SK-N-SH (cell line): ENCODE measurements at regions not wholly inside any gene's neighbourhood (a gene's known extent, or its start where the extent isn't known, plus 50 kb on each side); places are given as distances from the start of the nearest gene placed in this dataset.

Experiments
- CTCF ChIA-PET: fragments of 300-600, 350-600 bp; formaldehyde crosslinking; extraction: SDS; loops from one replicate; lab custom pipeline; 2021; lab: Yijun Ruan, JAX
- POLR2A ChIA-PET: fragments of 350-600 bp; sonication (Branson Sonifier 250); formaldehyde crosslinking; extraction: SDS; loops from one replicate; lab custom pipeline; 2020; ENCODE audit warnings: antibody characterized with exemption, inconsistent platforms; lab: Yijun Ruan, JAX
- DNase-seq: peaks from one replicate; pipeline ENCODE4 v3.0.0; 2012
- H2AFZ ChIP-seq: fragments of 200-600 bp; sonication (generic); 2 replicates; pipeline ENCODE4 v1.8.1; 2016; ENCODE audit warnings: antibody characterized with exemption, mild to moderate bottlenecking, low read depth
- H3F3A ChIP-seq: fragments of 200-600 bp; sonication (generic); replicated peaks from 2 replicates; pipeline ENCODE3; 2016; ENCODE audit warnings: antibody characterized with exemption, mild to moderate bottlenecking; ENCODE audit not compliant: insufficient read depth
- H3K27ac ChIP-seq, 2 experiments: fragments of 200-500 bp in 1 of 2; fragments of 200-600 bp in 1 of 2; sonication (Bioruptor generic) in 1 of 2; sonication (generic), shearing (Covaris generic) in 1 of 2; 2 replicates each; pipeline versions ENCODE4 v1.5.1 to v1.6.1; 2014 to 2016; ENCODE audit warnings: low read depth in 2 of 2, inconsistent platforms in 1 of 2, low read length in 1 of 2, mild to moderate bottlenecking in 1 of 2, mixed read lengths in 1 of 2
- H3K27me3 ChIP-seq: fragments of 200-600 bp; sonication (generic), shearing (Covaris generic); 2 replicates; pipeline ENCODE4 v1.6.1; 2016; ENCODE audit warnings: mixed run types; ENCODE audit not compliant: insufficient read depth
- H3K36me3 ChIP-seq, 2 experiments: fragments of 200-500 bp in 1 of 2; fragments of 200-600 bp in 1 of 2; sonication (Bioruptor generic) in 1 of 2; sonication (generic) in 1 of 2; replicated peaks in 1 of 2; 2 replicates each; pipeline versions ENCODE3 to v1.5.1; 2014 to 2016; ENCODE audit warnings: low read length in 1 of 2, mild to moderate bottlenecking in 1 of 2; ENCODE audit not compliant: insufficient read depth in 2 of 2, control insufficient read depth in 1 of 2
- H3K4me1 ChIP-seq, 2 experiments: fragments of 200-500 bp in 1 of 2; fragments of 200-600 bp in 1 of 2; sonication (Bioruptor generic) in 1 of 2; sonication (generic), shearing (Covaris generic) in 1 of 2; 2 replicates each; pipeline versions ENCODE4 v1.5.1 to v1.6.1; 2014 to 2016; ENCODE audit warnings: low read depth in 1 of 2, low read length in 1 of 2, mixed run types in 1 of 2; ENCODE audit not compliant: insufficient read depth in 2 of 2, control insufficient read depth in 1 of 2
- H3K4me2 ChIP-seq: fragments of 200-600 bp; sonication (generic), shearing (Covaris generic); 2 replicates; pipeline ENCODE4 v1.6.1; 2017; ENCODE audit warnings: mixed run types
- H3K4me3 ChIP-seq, 2 experiments: fragments of 200-500 bp in 1 of 2; fragments of 200-600 bp in 1 of 2; sonication (Bioruptor generic) in 1 of 2; sonication (generic), shearing (Covaris generic) in 1 of 2; 2 replicates each; pipeline versions ENCODE4 v1.5.1 to v1.8.1; 2014 to 2016; ENCODE audit warnings: low read depth in 2 of 2, inconsistent platforms in 1 of 2, low read length in 1 of 2, mild to moderate bottlenecking in 1 of 2, mixed read lengths in 1 of 2, moderate library complexity in 1 of 2
- H3K79me2 ChIP-seq: fragments of 200-600 bp; sonication (generic); 2 replicates; pipeline ENCODE4 v1.8.1; 2017; ENCODE audit warnings: mild to moderate bottlenecking; ENCODE audit not compliant: insufficient read depth
- H3K9ac ChIP-seq: fragments of 200-600 bp; sonication (generic); 2 replicates; pipeline ENCODE4 v1.6.1; 2017; ENCODE audit warnings: mixed run types
- H3K9me2 ChIP-seq: fragments of 200-600 bp; sonication (generic); 2 replicates; pipeline ENCODE4 v1.6.1; 2017; ENCODE audit warnings: mixed run types
- H3K9me3 ChIP-seq: fragments of 200-600 bp; sonication (generic); 2 replicates; pipeline ENCODE4 v1.6.1; 2017; ENCODE audit warnings: mixed run types, mild to moderate bottlenecking, moderate library complexity
- H4K20me1 ChIP-seq: fragments of 200-600 bp; sonication (generic); 2 replicates; pipeline ENCODE4 v1.6.1; 2017; ENCODE audit warnings: mild to moderate bottlenecking, mixed run types; ENCODE audit not compliant: insufficient read depth
- CHD2 ChIP-seq: fragments of 150-350 bp; IDR thresholded peaks from 2 replicates; pipeline ENCODE4 v1.6.1; 2018; ENCODE audit warnings: low read length; ENCODE audit not compliant: partially characterized antibody
- EP300 ChIP-seq, 2 experiments: IDR thresholded peaks; 2 replicates each; pipeline versions ENCODE4 v1.4.0 to v1.6.1; 2012; ENCODE audit warnings: borderline replicate concordance in 1 of 2, low read depth in 1 of 2, low read length in 1 of 2
- FOSL2 ChIP-seq: IDR thresholded peaks from 2 replicates; pipeline ENCODE4 v1.4.0; 2012; ENCODE audit warnings: low read depth, mild to moderate bottlenecking, moderate library complexity, borderline replicate concordance
- FOXJ3 ChIP-seq: sonication (generic); formaldehyde crosslinking; IDR thresholded peaks from 2 replicates; pipeline ENCODE4 v1.5.1; 2020; ENCODE audit warnings: mild to moderate bottlenecking, missing genetic modification reagents
- MEF2A ChIP-seq: IDR thresholded peaks from 2 replicates; pipeline ENCODE4 v1.4.0; 2012; ENCODE audit warnings: low read depth, borderline replicate concordance
- POLR2AphosphoS5 ChIP-seq: IDR thresholded peaks from 2 replicates; pipeline ENCODE4 v1.6.1; 2012; ENCODE audit warnings: low read depth, low read length
- SIN3A ChIP-seq: IDR thresholded peaks from 2 replicates; pipeline ENCODE4 v1.6.1; 2012; ENCODE audit warnings: low read depth, mild to moderate bottlenecking, low read length, moderate library complexity, borderline replicate concordance
- whole genome bisulfite sequencing: methylation state at CpG from one replicate; pipeline ENCODE4 v1.1.6; 2017; ENCODE audit warnings: low lambda C conversion rate; 5-methylcytosine and 5-hydroxymethylcytosine counted together
- TF ChIP-seq, protein P1 (sequence below): IDR thresholded peaks from 2 replicates; pipeline ENCODE4 v1.4.0; 2012; ENCODE audit warnings: low read depth
- TF ChIP-seq, protein P2 (sequence below): fragments of 200-600 bp; sonication (generic); IDR thresholded peaks from 2 replicates; pipeline ENCODE4 v1.6.1; 2017; ENCODE audit warnings: antibody characterized with exemption, mild to moderate bottlenecking, moderate library complexity

DNA sequence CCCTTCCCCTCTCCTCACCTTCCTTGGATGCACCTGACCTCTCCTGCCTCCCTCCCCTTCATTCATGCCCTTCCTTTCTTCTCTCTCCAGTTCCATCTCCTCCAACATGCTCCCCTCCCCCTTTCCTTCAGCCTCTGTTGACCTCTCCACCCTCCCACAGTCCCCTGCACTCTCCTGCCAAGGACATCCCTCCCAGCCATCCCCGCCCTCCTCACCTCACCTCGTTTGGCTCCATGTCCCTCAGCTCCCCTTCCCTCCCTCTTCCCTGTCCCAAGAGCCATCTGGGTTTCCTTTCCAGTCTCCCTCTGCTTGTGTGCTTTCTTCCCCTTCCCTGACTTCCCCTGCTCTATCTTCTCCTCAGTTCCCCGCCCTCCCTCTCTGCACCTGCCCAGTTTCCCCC is 819.7 kb downstream of the KCNJ18 start (continued):
- TF ChIP-seq SIN3A, result no peak

DNA sequence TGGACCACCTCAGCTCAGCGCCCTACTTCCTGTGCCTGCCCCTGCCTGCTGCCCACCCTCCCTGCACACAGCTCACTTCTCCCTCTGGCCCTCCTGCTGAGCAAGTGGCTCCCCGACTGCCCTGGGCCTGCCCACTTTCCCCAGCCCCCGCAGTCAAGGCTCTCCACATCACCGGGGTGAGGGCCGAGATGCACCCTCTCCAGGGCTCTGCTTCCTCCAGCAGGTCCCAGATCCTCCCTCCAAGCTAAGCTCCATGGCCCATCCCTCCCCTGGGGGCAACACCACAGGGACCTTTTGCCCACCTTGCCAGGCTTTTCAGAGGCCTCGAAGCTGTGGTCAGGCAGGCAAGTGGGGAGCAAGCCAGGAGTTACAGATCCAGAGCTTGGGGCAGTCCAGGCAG is 820.2 kb downstream of the KCNJ18 start:
- no peaks in the 10 kb centered on the region for H3K9me2 ChIP-seq
- no peaks in the 10 kb centered on the region for H3F3A ChIP-seq
- 7% methylated on average over 6 of the region's 6 CpGs for WGBS
- TF ChIP-seq, protein P1, sequence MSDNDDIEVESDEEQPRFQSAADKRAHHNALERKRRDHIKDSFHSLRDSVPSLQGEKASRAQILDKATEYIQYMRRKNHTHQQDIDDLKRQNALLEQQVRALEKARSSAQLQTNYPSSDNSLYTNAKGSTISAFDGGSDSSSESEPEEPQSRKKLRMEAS, result no peak
- TF ChIP-seq POLR2AphosphoS5, result no peak
- TF ChIP-seq, all 33 proteins: peak for 0
- no peak overlapping the region for H2AFZ ChIP-seq
- H3K4me2 ChIP-seq, result no peak overlapping the region
- no peaks in the 10 kb centered on the region for H3K36me3 ChIP-seq
- no peak overlapping the region for H3K27ac ChIP-seq
- H3K4me1 ChIP-seq, result no peaks in the 10 kb centered on the region
- no peaks in the 10 kb centered on the region for H4K20me1 ChIP-seq
- no peak overlapping the region for H3K4me3 ChIP-seq
- no peaks in the 10 kb centered on the region for H3K9me3 ChIP-seq
- H3K27me3 ChIP-seq, result peaks cover 4% of the 10 kb centered on the region; the same call in 1 of the 2 replicates
- CTCF ChIA-PET, result no interaction called here
- POLR2A ChIA-PET, result no interaction called here
- no peak overlapping the region for H3K9ac ChIP-seq
- no peak for DNase-seq
- no peaks in the 10 kb centered on the region for H3K79me2 ChIP-seq

DNA sequence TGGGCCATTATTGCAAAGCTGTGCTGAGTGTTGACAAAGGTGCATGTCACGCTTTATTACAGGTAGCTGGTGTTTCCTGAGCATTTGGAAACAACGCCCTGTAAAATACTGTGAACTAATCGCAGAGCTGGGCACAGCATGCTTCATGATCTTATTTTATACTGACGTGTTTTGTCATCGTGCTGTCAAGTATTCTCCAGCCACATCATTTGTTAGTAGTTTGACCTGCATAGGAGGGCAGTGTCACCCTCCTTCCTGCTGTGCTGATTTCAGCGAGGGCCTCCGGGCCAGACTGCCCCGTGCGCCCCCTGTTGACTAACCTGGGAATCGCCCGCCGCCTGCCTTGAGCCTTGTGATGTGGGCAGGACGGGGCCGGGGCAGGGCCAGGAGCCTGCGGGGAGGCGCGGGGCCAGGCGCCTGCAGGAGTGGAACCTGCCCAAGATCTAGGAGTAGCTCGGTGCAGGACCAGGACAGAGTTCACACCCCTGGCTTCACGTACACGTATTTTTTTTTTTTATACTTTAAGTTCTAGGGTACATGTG is 820.7 kb downstream of the KCNJ18 start:
- H3F3A ChIP-seq, result no peaks in the 10 kb centered on the region
- H3K4me3 ChIP-seq, result no peak overlapping the region
- no peaks in the 10 kb centered on the region for H3K36me3 ChIP-seq
- ChIA-PET CTCF (no interaction called here), POLR2A (no interaction called here)
- no peak overlapping the region for H3K9ac ChIP-seq
- H3K27me3 ChIP-seq, result peaks cover 4% of the 10 kb centered on the region; the same call in 1 of the 2 replicates
- H3K4me1 ChIP-seq, result no peaks in the 10 kb centered on the region; a peak in 1 of 4 replicates
- no peak overlapping the region for H2AFZ ChIP-seq
- no peaks in the 10 kb centered on the region for H3K79me2 ChIP-seq
- 8% methylated on average over 20 of the region's 21 CpGs for WGBS
- H3K9me3 ChIP-seq, result no peaks in the 10 kb centered on the region
- DNase-seq, result peak; percentile 52
- H3K4me2 ChIP-seq, result no peak overlapping the region
- H4K20me1 ChIP-seq, result no peaks in the 10 kb centered on the region
- no peak overlapping the region for H3K27ac ChIP-seq
- no peaks in the 10 kb centered on the region for H3K9me2 ChIP-seq
- TF ChIP-seq FOSL2, result no peak
- TF ChIP-seq, protein P2, sequence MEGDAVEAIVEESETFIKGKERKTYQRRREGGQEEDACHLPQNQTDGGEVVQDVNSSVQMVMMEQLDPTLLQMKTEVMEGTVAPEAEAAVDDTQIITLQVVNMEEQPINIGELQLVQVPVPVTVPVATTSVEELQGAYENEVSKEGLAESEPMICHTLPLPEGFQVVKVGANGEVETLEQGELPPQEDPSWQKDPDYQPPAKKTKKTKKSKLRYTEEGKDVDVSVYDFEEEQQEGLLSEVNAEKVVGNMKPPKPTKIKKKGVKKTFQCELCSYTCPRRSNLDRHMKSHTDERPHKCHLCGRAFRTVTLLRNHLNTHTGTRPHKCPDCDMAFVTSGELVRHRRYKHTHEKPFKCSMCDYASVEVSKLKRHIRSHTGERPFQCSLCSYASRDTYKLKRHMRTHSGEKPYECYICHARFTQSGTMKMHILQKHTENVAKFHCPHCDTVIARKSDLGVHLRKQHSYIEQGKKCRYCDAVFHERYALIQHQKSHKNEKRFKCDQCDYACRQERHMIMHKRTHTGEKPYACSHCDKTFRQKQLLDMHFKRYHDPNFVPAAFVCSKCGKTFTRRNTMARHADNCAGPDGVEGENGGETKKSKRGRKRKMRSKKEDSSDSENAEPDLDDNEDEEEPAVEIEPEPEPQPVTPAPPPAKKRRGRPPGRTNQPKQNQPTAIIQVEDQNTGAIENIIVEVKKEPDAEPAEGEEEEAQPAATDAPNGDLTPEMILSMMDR, result peak; percentile 62
- TF ChIP-seq, all 33 proteins: peak for 1

DNA sequence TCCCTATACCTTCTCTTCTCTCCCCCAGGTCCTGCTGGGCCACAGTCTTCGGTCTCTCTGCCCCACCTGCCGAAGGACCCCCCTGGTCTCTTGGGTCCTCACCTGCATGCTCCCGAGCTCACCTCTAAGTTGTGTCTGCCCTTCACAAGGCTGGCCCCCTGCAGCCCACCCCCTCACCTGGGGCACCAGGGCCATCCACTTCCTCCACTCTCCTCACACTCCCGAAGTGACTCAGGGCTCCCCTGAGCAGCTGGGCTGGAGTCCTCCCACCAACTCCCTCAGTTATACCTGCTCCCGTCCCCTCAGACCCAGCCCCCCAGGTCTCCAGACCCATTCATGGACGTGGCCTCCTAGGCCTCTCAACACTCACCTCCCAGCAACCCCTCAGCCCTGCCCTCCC is 822.0 kb downstream of the KCNJ18 start:
- no peak for DNase-seq
- Histone ChIP-seq H3K9ac (no peak overlapping the region), H3K9me2 (no peaks in the 10 kb centered on the region), H4K20me1 (no peaks in the 10 kb centered on the region), H2AFZ (no peak overlapping the region), H3K36me3 (no peaks in the 10 kb centered on the region), H3K4me3 (no peak overlapping the region), H3K27me3 (peaks cover 4% of the 10 kb centered on the region; the same call in 1 of the 2 replicates), H3K4me2 (no peak overlapping the region), H3K4me1 (no peaks in the 10 kb centered on the region; a peak in 1 of 4 replicates), H3K27ac (no peak overlapping the region), H3K9me3 (no peaks in the 10 kb centered on the region), H3F3A (no peaks in the 10 kb centered on the region), H3K79me2 (no peaks in the 10 kb centered on the region)
- WGBS, result 3% methylated on average over 6 of the region's 6 CpGs
- POLR2A ChIA-PET, result no interaction called here
- no peak for TF ChIP-seq MEF2A
- TF ChIP-seq FOXJ3 (CRISPR knock-in tag), result no peak
- TF ChIP-seq CHD2, result no peak
- no peak for TF ChIP-seq EP300 (IDR thresholded peaks at IDR 0.05; ENCODE audit: borderline replicate concordance in 1 of 2, low read depth in 1 of 2, low read length in 1 of 2)
- CTCF ChIA-PET, result interaction anchor here (0.8 kb wide), 1 partner anchor 73 kb away, joined by 3 read pairs; no protein-coding TSS in a partner anchor
